ENCODE measurements at regions not wholly inside any gene's neighbourhood (a gene's known extent, or its start where the extent isn't known, plus 50 kb on each side); places are given as distances from the start of the nearest gene placed in this dataset.

DNA sequence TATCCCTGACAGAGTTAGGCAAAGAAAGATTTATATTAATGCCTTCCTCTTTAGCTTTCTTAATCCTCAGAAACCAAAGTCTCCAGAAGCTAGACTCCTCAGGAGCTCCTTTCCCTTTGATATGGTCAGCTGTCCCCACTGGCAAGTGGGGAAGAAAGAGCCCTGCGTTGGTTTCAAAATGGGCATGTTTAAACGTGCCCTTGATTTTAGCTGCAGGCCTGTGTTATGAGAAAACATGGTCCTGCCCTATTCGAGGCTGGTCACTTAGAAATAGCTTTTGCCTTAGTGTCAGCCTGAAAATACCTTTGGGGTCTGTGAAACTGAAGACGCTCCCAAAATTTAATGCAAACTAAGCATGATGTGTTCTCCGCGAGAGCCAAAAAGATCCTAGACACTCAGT is 135.5 kb upstream of the RARB start:
- intact Hi-C loops (cut with micrococcal nuclease; ENCODE audit: unreplicated experiment), result loop anchor here (5.0 to 10.0 kb wide), 2 partner anchors 72 to 130 kb away; no protein-coding TSS in a partner anchor
- H3K9me3 ChIP-seq, result no peaks in the 10 kb centered on the region
- H3K27me3 Mint-ChIP-seq (ENCODE audit: insufficient read depth, unreplicated experiment), result no peaks in the 10 kb centered on the region
- CTCF ChIA-PET, result no interaction called here
- no peak overlapping the region for H3K4me3 ChIP-seq (ENCODE audit: low read depth, low read length)
- H3K9me3 Mint-ChIP-seq (ENCODE audit: unreplicated experiment), result no peaks in the 10 kb centered on the region
- no peak for DNase-seq
- TF ChIP-seq, protein P1, sequence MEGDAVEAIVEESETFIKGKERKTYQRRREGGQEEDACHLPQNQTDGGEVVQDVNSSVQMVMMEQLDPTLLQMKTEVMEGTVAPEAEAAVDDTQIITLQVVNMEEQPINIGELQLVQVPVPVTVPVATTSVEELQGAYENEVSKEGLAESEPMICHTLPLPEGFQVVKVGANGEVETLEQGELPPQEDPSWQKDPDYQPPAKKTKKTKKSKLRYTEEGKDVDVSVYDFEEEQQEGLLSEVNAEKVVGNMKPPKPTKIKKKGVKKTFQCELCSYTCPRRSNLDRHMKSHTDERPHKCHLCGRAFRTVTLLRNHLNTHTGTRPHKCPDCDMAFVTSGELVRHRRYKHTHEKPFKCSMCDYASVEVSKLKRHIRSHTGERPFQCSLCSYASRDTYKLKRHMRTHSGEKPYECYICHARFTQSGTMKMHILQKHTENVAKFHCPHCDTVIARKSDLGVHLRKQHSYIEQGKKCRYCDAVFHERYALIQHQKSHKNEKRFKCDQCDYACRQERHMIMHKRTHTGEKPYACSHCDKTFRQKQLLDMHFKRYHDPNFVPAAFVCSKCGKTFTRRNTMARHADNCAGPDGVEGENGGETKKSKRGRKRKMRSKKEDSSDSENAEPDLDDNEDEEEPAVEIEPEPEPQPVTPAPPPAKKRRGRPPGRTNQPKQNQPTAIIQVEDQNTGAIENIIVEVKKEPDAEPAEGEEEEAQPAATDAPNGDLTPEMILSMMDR (IDR thresholded peaks at IDR 0.05; ENCODE audit: insufficient read depth in 1 of 2, low read depth in 1 of 2, low read length in 1 of 2, severe bottlenecking in 1 of 2, unreplicated experiment in 1 of 2), result no peak
- POLR2A ChIA-PET, result interaction anchor here (0.5 kb wide), 1 partner anchor 10 kb away, joined by 4 read pairs; no protein-coding TSS in a partner anchor
- H3K4me1 Mint-ChIP-seq (ENCODE audit: low read depth, unreplicated experiment), result peaks cover 6% of the 10 kb centered on the region
- no peaks in the 10 kb centered on the region for H3K36me3 ChIP-seq (ENCODE audit: control insufficient read depth, insufficient read depth, low read length)
- H3K27ac Mint-ChIP-seq (ENCODE audit: unreplicated experiment), result no peak overlapping the region
- H3K4me1 ChIP-seq, result peaks cover 4% of the 10 kb centered on the region; the same call in 1 of the 2 replicates
- no peaks in the 10 kb centered on the region for H3K36me3 Mint-ChIP-seq (ENCODE audit: insufficient read depth, unreplicated experiment)
- H3K4me3 Mint-ChIP-seq (ENCODE audit: unreplicated experiment), result no peak overlapping the region
- BruUV-seq (replicated peaks), result no TSS peak
- H3K27me3 ChIP-seq (replicated peaks; ENCODE audit: control insufficient read depth, insufficient read depth, low read length), result no peaks in the 10 kb centered on the region

DNA sequence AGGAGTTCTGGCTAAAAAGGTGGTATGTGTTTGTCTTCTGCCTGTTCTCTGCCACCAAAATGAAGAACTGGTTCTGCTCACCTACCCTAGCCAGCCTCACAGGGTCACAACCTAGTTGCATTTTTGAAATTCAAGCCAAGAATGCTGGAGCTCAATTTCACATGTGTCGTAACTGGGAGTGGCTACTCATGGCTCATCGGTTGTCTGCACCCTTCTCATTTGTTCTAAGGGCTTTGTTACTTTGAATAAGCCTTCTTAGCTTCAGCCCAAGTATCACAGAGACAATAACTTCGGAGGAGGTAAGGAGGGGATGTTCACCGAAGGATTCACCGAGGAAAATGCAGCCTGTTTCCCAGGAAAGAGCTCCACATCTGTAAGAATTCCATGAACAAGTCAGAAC is 134.3 kb upstream of the RARB start:
- POLR2A ChIA-PET, result no interaction called here
- no peak overlapping the region for H3K4me3 Mint-ChIP-seq (ENCODE audit: unreplicated experiment)
- Histone ChIP-seq H3K27me3 (replicated peaks; ENCODE audit: control insufficient read depth, insufficient read depth, low read length) (no peaks in the 10 kb centered on the region), H3K4me1 (peaks cover 4% of the 10 kb centered on the region; the same call in 1 of the 2 replicates), H3K9me3 (no peaks in the 10 kb centered on the region), H3K4me3 (ENCODE audit: low read depth, low read length) (no peak overlapping the region), H3K36me3 (ENCODE audit: control insufficient read depth, insufficient read depth, low read length) (no peaks in the 10 kb centered on the region)
- CTCF ChIA-PET, result no interaction called here
- H3K27me3 Mint-ChIP-seq (ENCODE audit: insufficient read depth, unreplicated experiment), result no peaks in the 10 kb centered on the region
- peaks cover 6% of the 10 kb centered on the region for H3K4me1 Mint-ChIP-seq (ENCODE audit: low read depth, unreplicated experiment)
- DNase-seq, result peak; percentile 14 to 39
- intact Hi-C loops (cut with micrococcal nuclease; ENCODE audit: unreplicated experiment), result loop anchor here (5.0 to 10.0 kb wide), 2 partner anchors 71 to 129 kb away; no protein-coding TSS in a partner anchor
- no peaks in the 10 kb centered on the region for H3K9me3 Mint-ChIP-seq (ENCODE audit: unreplicated experiment)
- H3K36me3 Mint-ChIP-seq (ENCODE audit: insufficient read depth, unreplicated experiment), result no peaks in the 10 kb centered on the region
- H3K27ac Mint-ChIP-seq (ENCODE audit: unreplicated experiment), result peak overlapping the region; percentile 42
- no TSS peak for BruUV-seq (replicated peaks)
- TF ChIP-seq, protein P1 (IDR thresholded peaks at IDR 0.05; ENCODE audit: insufficient read depth in 1 of 2, low read depth in 1 of 2, low read length in 1 of 2, severe bottlenecking in 1 of 2, unreplicated experiment in 1 of 2), result no peak

DNA sequence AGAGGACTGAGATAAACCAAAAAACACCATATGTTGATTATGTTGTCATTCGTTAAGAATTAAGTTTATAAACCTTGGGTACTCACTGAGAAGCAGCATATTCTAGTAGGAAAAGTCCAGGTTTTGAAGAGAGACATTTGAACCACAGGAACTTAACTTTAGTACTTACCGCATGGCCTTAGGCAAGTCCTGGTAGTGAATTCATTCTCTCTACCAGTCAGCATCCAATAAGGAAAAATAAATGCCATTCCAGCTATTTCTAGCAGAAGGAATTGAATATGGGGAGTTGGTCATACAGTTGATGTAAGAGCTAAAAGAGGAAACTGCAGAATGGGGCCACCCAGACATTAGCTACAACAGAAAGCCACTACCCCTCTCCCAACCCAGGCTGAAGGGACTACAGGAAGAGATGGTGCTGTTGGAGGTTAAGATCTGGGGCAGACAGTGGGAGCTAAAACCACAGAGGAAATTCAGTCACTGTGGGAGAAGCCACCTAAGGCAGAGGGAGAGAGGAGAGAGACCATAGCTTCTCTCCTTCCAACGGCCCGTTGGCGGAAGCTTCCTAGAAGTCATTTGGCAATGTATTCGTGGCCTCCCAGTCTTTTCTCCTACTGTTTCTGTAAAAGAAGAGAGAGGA is 133.8 kb upstream of the RARB start:
- H3K9me3 ChIP-seq, result no peaks in the 10 kb centered on the region
- TF ChIP-seq, protein P1 (IDR thresholded peaks at IDR 0.05; ENCODE audit: insufficient read depth in 1 of 2, low read depth in 1 of 2, low read length in 1 of 2, severe bottlenecking in 1 of 2, unreplicated experiment in 1 of 2), result no peak
- BruUV-seq (replicated peaks), result no TSS peak
- no peak overlapping the region for H3K4me3 ChIP-seq (ENCODE audit: low read depth, low read length)
- ChIA-PET CTCF (no interaction called here), POLR2A (no interaction called here)
- no peaks in the 10 kb centered on the region for H3K36me3 ChIP-seq (ENCODE audit: control insufficient read depth, insufficient read depth, low read length)
- H3K4me1 Mint-ChIP-seq (ENCODE audit: low read depth, unreplicated experiment), result peaks cover 6% of the 10 kb centered on the region
- intact Hi-C loops (cut with micrococcal nuclease; ENCODE audit: unreplicated experiment), result loop anchor here (5.0 to 10.0 kb wide), 2 partner anchors 71 to 128 kb away; no protein-coding TSS in a partner anchor
- H3K9me3 Mint-ChIP-seq (ENCODE audit: unreplicated experiment), result no peaks in the 10 kb centered on the region
- no peaks in the 10 kb centered on the region for H3K36me3 Mint-ChIP-seq (ENCODE audit: insufficient read depth, unreplicated experiment)
- H3K27me3 ChIP-seq (replicated peaks; ENCODE audit: control insufficient read depth, insufficient read depth, low read length), result no peaks in the 10 kb centered on the region
- peaks cover 4% of the 10 kb centered on the region; the same call in 1 of the 2 replicates for H3K4me1 ChIP-seq
- no peaks in the 10 kb centered on the region for H3K27me3 Mint-ChIP-seq (ENCODE audit: insufficient read depth, unreplicated experiment)
- H3K27ac Mint-ChIP-seq (ENCODE audit: unreplicated experiment), result peak overlapping the region; percentile 42
- no peak for DNase-seq
- no peak overlapping the region for H3K4me3 Mint-ChIP-seq (ENCODE audit: unreplicated experiment)

Measured in Caco-2 (cell line).